ENCODE measurements at regions not wholly inside any gene's neighbourhood (a gene's known extent, or its start where the extent isn't known, plus 50 kb on each side); places are given as distances from the start of the nearest gene placed in this dataset.

- no peak overlapping the region for H3K4me3 ChIP-seq (replicated peaks; ENCODE audit: low read depth, low read length)
- DNase-seq (ENCODE audit: extremely low read depth, low read depth), result no peak
- no peak for TF ChIP-seq CTCF (IDR thresholded peaks at IDR 0.05; ENCODE audit: low read depth, low read length, missing control alignments)
These were observed 125.5 kb downstream of the DIPK2A start for GRCh38 chr3:144097163-144097562.

GRCh38 chr3:144098691-144099090, 127.1 kb downstream of the DIPK2A start:
- DNase-seq (ENCODE audit: extremely low read depth, low read depth), result no peak
- no peak for TF ChIP-seq CTCF (IDR thresholded peaks at IDR 0.05; ENCODE audit: low read depth, low read length, missing control alignments)

GRCh38 chr3:144102421-144102820, 130.8 kb downstream of the DIPK2A start:
- DNase-seq (ENCODE audit: extremely low read depth, low read depth), result no peak
- no peak for TF ChIP-seq CTCF (IDR thresholded peaks at IDR 0.05; ENCODE audit: low read depth, low read length, missing control alignments)
- H3K4me3 ChIP-seq (replicated peaks; ENCODE audit: low read depth, low read length), result no peak overlapping the region

More at GRCh38 chr3:144098691-144099090, 127.1 kb downstream of the DIPK2A start:
- no peak overlapping the region for H3K4me3 ChIP-seq (replicated peaks; ENCODE audit: low read depth, low read length)

GRCh38 chr3:144104186-144104585, 132.6 kb downstream of the DIPK2A start:
- no peak overlapping the region for H3K4me3 ChIP-seq (replicated peaks; ENCODE audit: low read depth, low read length)
- DNase-seq (ENCODE audit: extremely low read depth, low read depth), result no peak
- no peak for TF ChIP-seq CTCF (IDR thresholded peaks at IDR 0.05; ENCODE audit: low read depth, low read length, missing control alignments)

GRCh38 chr3:144104679-144105078, 133.1 kb downstream of the DIPK2A start:
- TF ChIP-seq CTCF (IDR thresholded peaks at IDR 0.05; ENCODE audit: low read depth, low read length, missing control alignments), result no peak
- DNase-seq (ENCODE audit: extremely low read depth, low read depth), result no peak
- H3K4me3 ChIP-seq (replicated peaks; ENCODE audit: low read depth, low read length), result no peak overlapping the region

GRCh38 chr3:144105542-144105941, 133.9 kb downstream of the DIPK2A start:
- H3K4me3 ChIP-seq (replicated peaks; ENCODE audit: low read depth, low read length), result no peak overlapping the region
- no peak for DNase-seq (ENCODE audit: extremely low read depth, low read depth)
- TF ChIP-seq CTCF (IDR thresholded peaks at IDR 0.05; ENCODE audit: low read depth, low read length, missing control alignments), result no peak

- TF ChIP-seq CTCF (IDR thresholded peaks at IDR 0.05; ENCODE audit: low read depth, low read length, missing control alignments), result no peak
- no peak for DNase-seq (ENCODE audit: extremely low read depth, low read depth)
- H3K4me3 ChIP-seq (replicated peaks; ENCODE audit: low read depth, low read length), result no peak overlapping the region
These were observed 135.3 kb downstream of the DIPK2A start for GRCh38 chr3:144106970-144107369.
